Mammary epithelial cell (primary cell): ENCODE measurements at regions not wholly inside any gene's neighbourhood (a gene's known extent, or its start where the extent isn't known, plus 50 kb on each side); places are given as distances from the start of the nearest gene placed in this dataset.

Experiments used
- EZH2 ChIP-seq: IDR thresholded peaks from 2 replicates; pipeline ENCODE4 v1.6.1; 2012; ENCODE audit warnings: low read length, inconsistent platforms, borderline replicate concordance
- TF ChIP-seq, protein P1 (sequence below), 2 donors: IDR thresholded peaks in 1 of 2; conservative IDR thresholded peaks in 1 of 2; 2 replicates each; pipeline ENCODE4 v1.5.1; 2011 to 2012; ENCODE audit warnings: inconsistent platforms in 2 of 2, low read length in 2 of 2, mild to moderate bottlenecking in 2 of 2, control low read depth in 1 of 2, low read depth in 1 of 2; ENCODE audit not compliant: insufficient read depth in 1 of 2; ENCODE audit errors: extremely low read depth in 1 of 2

GRCh38 chr7:157076466-157076865 is 62.3 kb upstream of the UBE3C start:
- TF ChIP-seq, protein P1, sequence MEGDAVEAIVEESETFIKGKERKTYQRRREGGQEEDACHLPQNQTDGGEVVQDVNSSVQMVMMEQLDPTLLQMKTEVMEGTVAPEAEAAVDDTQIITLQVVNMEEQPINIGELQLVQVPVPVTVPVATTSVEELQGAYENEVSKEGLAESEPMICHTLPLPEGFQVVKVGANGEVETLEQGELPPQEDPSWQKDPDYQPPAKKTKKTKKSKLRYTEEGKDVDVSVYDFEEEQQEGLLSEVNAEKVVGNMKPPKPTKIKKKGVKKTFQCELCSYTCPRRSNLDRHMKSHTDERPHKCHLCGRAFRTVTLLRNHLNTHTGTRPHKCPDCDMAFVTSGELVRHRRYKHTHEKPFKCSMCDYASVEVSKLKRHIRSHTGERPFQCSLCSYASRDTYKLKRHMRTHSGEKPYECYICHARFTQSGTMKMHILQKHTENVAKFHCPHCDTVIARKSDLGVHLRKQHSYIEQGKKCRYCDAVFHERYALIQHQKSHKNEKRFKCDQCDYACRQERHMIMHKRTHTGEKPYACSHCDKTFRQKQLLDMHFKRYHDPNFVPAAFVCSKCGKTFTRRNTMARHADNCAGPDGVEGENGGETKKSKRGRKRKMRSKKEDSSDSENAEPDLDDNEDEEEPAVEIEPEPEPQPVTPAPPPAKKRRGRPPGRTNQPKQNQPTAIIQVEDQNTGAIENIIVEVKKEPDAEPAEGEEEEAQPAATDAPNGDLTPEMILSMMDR (conservative IDR thresholded peaks at IDR 0.05 in 1 of 2, IDR thresholded peaks at IDR 0.05 in 1 of 2; ENCODE audit: extremely low read depth in 1 of 2, insufficient read depth in 1 of 2, low read depth in 1 of 2, low read length in 2 of 2), result no peak
- no peak for TF ChIP-seq EZH2
